Stimulated activated CD8-positive, alpha-beta memory T cell treated with anti-CD3 and anti-CD28 coated beads, Interleukin-7, amount 100 ng/mL, for 4 hours (primary cell): ENCODE measurements at regions not wholly inside any gene's neighbourhood (a gene's known extent, or its start where the extent isn't known, plus 50 kb on each side); places are given as distances from the start of the nearest gene placed in this dataset.
"Not testable (repeated sequence)": the region's sequence is repeated elsewhere in the genome, so short reads cannot be mapped to it uniquely, and the experiment has no call there.

Experiments
- DNase-seq, 2 donors: peaks; one replicate each; pipeline ENCODE4 v3.0.0-alpha.2; 2020; ENCODE audit warnings: low read depth in 2 of 2

GRCh38 chr1:172918478-172918877, 132.3 kb downstream of the TNFSF18 start:
- DNase-seq, result no peak

- no peak for DNase-seq
These were observed 124.7 kb downstream of the TNFSF18 start for GRCh38 chr1:172926070-172926469.

GRCh38 chr1:172928412-172928811, 122.3 kb downstream of the TNFSF18 start:
- no peak for DNase-seq

- no peak for DNase-seq
These were observed 121.7 kb downstream of the TNFSF18 start for GRCh38 chr1:172929006-172929405.

GRCh38 chr1:172930142-172930541, 120.6 kb downstream of the TNFSF18 start:
- DNase-seq, result no peak

- no peak for DNase-seq
These were observed 119.4 kb downstream of the TNFSF18 start for GRCh38 chr1:172931340-172931739.

DNA sequence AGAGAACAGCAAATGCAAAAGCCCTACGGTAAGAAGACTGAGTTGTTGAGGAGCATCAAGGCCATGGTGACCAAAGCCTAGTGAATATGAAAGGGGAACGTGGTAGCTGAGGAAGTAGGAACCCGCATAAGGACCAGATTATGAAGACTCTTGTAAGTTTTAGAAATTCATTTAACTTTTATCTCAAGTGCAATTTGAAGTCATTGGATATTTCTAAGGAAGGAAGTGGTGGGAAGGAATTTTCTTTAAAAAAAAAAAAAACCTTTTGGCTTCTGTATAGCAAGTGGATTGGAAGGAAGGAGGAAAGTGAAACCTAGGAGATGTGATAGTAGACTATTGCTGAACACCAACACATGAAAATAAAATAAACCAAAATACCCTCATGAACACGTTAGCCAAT, 119.0 kb downstream of the TNFSF18 start:
- no peak for DNase-seq

GRCh38 chr1:172932981-172933380, 117.8 kb downstream of the TNFSF18 start:
- no peak for DNase-seq

DNA sequence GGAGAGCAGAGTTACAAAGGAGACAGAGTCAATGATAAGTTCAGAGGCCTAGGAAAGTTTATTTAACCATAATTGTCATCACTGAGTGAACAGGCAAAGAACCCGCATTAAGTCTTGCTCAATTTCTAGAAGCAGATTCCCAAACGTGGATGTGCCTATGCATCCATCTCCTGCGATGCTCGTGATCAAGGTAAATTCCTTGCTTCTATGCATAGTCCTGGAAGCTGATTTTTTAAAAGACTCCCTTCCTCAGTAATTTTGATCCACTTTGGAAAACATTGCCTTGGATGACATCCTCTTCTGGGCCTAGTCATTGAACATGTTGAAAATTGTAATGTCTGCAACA, 116.4 kb downstream of the TNFSF18 start:
- no peak for DNase-seq

- no peak for DNase-seq
These were observed 115.6 kb downstream of the TNFSF18 start for GRCh38 chr1:172935062-172935592.

GRCh38 chr1:172936088-172936645, 114.6 kb downstream of the TNFSF18 start:
- DNase-seq, result no peak

- DNase-seq, result no peak
These were observed 112.1 kb downstream of the TNFSF18 start for GRCh38 chr1:172938681-172939080.

- no peak for DNase-seq
These were observed 111.3 kb downstream of the TNFSF18 start for GRCh38 chr1:172939475-172939874.

- DNase-seq, result no peak
These were observed 110.4 kb downstream of the TNFSF18 start for GRCh38 chr1:172940174-172940855.

- DNase-seq, result no peak
These were observed 109.3 kb downstream of the TNFSF18 start for GRCh38 chr1:172941471-172941870.

DNA sequence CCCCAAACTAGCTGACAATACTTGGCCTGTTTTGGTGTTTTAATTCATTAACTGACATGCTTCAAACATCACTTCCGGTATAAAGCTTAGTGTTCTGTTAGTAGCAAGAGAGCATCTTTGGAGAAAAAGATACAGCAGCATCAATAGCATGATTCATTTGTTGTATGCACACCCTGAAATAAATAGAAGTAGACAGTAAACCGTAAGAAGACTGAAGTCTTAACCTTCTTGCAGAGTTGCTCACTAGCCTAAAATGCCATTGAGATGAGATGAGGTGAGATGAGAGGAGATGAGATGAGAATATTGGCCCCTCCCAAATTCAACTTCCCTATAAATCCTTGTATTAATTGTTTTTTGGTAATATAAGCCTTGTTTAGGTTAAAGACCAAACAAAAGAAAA, 108.8 kb downstream of the TNFSF18 start:
- DNase-seq, result no peak

- DNase-seq, result not testable (repeated sequence)
These were observed 107.6 kb downstream of the TNFSF18 start for GRCh38 chr1:172943138-172943537.

DNA sequence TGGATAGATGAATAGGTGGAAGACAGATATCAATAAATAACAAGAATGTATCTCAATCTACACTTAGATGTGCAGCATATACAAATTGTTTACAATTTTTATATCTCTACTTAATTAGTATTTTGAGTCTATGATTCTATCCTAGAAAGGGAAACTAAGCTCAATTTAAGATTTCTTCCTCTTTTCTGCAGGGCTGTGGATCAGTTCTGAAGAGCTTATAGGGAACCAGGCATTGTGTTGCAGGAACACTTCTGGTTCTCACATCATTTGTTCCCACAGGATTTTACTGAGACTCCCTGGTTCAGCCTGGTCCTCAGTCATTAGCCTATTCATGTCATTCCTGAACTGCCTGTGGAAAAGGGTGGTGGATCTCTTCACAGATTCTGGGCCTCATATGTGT, 105.8 kb downstream of the TNFSF18 start:
- no peak for DNase-seq

- DNase-seq, result no peak
These were observed 103.8 kb downstream of the TNFSF18 start for GRCh38 chr1:172946814-172947507.

DNA sequence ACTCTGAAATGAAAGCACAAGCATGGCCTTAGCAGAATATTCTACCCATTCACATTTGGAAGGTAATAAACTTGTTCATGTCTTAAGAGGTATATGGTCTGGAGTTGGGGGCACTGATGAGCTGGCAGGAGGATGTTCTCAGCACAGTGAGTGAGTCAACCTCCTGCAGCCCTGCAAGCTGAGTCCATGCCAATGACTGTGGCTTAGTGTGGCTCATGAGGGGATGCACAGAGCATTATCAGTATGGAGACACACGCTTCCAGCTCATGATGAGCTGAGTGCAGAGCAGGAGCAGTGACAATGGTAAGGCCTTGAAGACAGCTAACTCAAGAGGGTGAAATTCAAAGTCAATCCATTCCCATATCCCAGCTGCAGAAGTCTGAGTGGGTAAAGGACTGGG, 102.3 kb downstream of the TNFSF18 start:
- peak; percentile 17 to 27 for DNase-seq

GRCh38 chr1:172949096-172949495, 101.6 kb downstream of the TNFSF18 start:
- DNase-seq, result no peak

GRCh38 chr1:172950528-172950927, 100.2 kb downstream of the TNFSF18 start:
- no peak for DNase-seq

GRCh38 chr1:172951730-172952365, 98.9 kb downstream of the TNFSF18 start:
- DNase-seq, result no peak
